Transverse colon (tissue), 4 donors: ENCODE measurements at regions not wholly inside any gene's neighbourhood (a gene's known extent, or its start where the extent isn't known, plus 50 kb on each side); places are given as distances from the start of the nearest gene placed in this dataset.

Source experiments
- DNase-seq: peaks from one replicate; pipeline ENCODE4 v3.0.0-alpha.2; 2019
- H3K27ac ChIP-seq, 4 donors: fragments of 200-600 bp; sonication (generic); 2 replicates each; pipeline ENCODE4 v1.5.1; 2016 to 2018; ENCODE audit warnings: inconsistent platforms in 4 of 4
- H3K27me3 ChIP-seq: fragments of 200-600 bp; sonication (generic); 2 replicates; pipeline ENCODE4 v1.5.1; 2017; ENCODE audit warnings: inconsistent platforms
- H3K36me3 ChIP-seq, 4 donors: fragments of 200-600 bp; sonication (generic); 2 replicates each; pipeline ENCODE4 v1.5.1; 2017 to 2019; ENCODE audit warnings: inconsistent platforms in 4 of 4
- H3K4me1 ChIP-seq, 4 donors: fragments of 200-600 bp; sonication (generic); 2 replicates each; pipeline ENCODE4 v1.5.1; 2017 to 2020; ENCODE audit warnings: inconsistent platforms in 4 of 4
- H3K4me3 ChIP-seq, 4 donors: fragments of 200-600 bp; sonication (generic); 1 replicate in 1 of 4; 2 replicates in 3 of 4; pipeline versions ENCODE4 v1.5.1 to v1.6.1; 2017 to 2019; ENCODE audit warnings: inconsistent platforms in 4 of 4
- H3K9me3 ChIP-seq, 2 donors: fragments of 200-600 bp; sonication (generic); 2 replicates each; pipeline ENCODE4 v1.5.1; 2017 to 2019; ENCODE audit warnings: inconsistent platforms in 2 of 2
- EP300 ChIP-seq: sonication (generic); formaldehyde crosslinking; IDR thresholded peaks from one replicate; pipeline ENCODE4 v1.6.1; 2017; ENCODE audit warnings: antibody characterized with exemption, low read depth
- POLR2A ChIP-seq: fragments of 450-650 bp; IDR thresholded peaks from one replicate; pipeline ENCODE4 v1.6.1; 2016; ENCODE audit warnings: antibody characterized with exemption, mild to moderate bottlenecking, moderate library complexity
- POLR2AphosphoS5 ChIP-seq, 3 donors: sonication (generic); formaldehyde crosslinking; IDR thresholded peaks; one replicate each; pipeline ENCODE4 v1.6.1; 2016; ENCODE audit warnings: antibody characterized with exemption in 3 of 3
- whole genome bisulfite sequencing, 2 donors: methylation state at CpG; one replicate each; pipeline ENCODE4 v1.1.5; 2018; ENCODE audit warnings: low coverage in 1 of 2; 5-methylcytosine and 5-hydroxymethylcytosine counted together
- in situ Hi-C, 4 donors: fragments of 200-750 bp; cut with MboI; loops; one replicate each; pipeline versions ENCODE4 v1.15.0 to v1.15.1; 2017; ENCODE audit warnings: low sequenced_read_pairs in 3 of 4, low pct_ligation_motif_present in 1 of 4, low pct_unique_long_range_greater_than_20kb in 1 of 4
- intact Hi-C: fragments of 100-400 bp; cut with DNase I; formaldehyde crosslinking; loops from one replicate; pipeline ENCODE4 v1.15.1; 2023; ENCODE audit warnings: low total_unique reads
- TF ChIP-seq, protein P1 (sequence below), 5 experiments: fragments of 200-600 bp in 3 of 5; fragments of 450-650 bp in 2 of 5; sonication (generic) in 3 of 5; IDR thresholded peaks; 1 replicate in 2 of 5; 2 replicates in 3 of 5; pipeline ENCODE4 v1.5.1; 2016 to 2017; ENCODE audit warnings: antibody characterized with exemption in 5 of 5, inconsistent platforms in 3 of 5, mild to moderate bottlenecking in 2 of 5, moderate library complexity in 1 of 5

DNA sequence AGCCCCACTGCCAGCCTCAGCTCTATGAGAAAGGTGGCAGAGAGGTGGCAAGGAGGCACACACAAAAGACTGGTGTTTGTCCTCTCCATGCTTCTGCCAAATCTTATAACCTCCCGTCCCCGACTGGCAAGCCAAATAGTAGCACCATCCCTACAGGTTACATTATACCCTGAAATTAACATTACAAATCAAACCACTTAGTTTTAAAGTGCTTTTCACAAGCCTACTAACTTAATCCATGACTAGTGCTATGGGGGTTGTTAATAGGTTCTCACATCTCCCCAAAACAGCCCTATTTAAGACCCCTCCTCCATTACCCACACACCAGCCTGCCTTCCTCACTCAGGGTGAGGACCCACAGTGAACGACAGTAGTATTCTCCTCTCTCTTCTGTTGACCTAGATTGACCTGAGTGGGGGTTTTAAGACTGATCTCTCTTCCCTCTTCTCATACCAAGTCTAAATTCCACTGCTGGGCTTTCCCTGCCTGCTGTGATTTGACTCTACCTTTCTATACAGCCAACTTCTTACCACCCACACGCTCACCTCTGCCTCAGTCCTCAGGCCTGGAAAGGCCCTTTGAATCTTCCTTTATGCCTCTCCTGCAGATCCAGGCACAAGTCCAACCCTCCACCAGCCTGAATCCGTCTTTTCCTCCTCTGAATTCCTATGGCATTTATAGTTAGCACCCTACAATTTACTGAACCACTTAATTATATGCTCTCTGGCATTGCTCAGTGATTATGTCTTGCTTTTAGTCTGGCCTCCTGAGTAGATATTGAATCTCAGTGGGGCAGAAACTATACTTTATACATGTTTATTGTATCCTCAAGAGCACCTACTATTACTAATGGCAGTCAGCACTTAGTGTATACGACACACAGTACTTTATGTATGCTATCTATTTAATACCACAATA is 116.1 kb downstream of the TMEM174 start:
- H3K4me1 ChIP-seq: no peaks in the 10 kb centered on the region
- no peak overlapping the region for H3K27ac ChIP-seq
- intact Hi-C loops (no loop called here), in situ Hi-C loops (no loop called here)
- WGBS, 2 donors: 58 to 69% methylated on average over 6 of the region's 6 CpGs
- H3K9me3 ChIP-seq: no peaks in the 10 kb centered on the region
- no peak for DNase-seq
- TF ChIP-seq EP300: no peak
- TF ChIP-seq, protein P1, sequence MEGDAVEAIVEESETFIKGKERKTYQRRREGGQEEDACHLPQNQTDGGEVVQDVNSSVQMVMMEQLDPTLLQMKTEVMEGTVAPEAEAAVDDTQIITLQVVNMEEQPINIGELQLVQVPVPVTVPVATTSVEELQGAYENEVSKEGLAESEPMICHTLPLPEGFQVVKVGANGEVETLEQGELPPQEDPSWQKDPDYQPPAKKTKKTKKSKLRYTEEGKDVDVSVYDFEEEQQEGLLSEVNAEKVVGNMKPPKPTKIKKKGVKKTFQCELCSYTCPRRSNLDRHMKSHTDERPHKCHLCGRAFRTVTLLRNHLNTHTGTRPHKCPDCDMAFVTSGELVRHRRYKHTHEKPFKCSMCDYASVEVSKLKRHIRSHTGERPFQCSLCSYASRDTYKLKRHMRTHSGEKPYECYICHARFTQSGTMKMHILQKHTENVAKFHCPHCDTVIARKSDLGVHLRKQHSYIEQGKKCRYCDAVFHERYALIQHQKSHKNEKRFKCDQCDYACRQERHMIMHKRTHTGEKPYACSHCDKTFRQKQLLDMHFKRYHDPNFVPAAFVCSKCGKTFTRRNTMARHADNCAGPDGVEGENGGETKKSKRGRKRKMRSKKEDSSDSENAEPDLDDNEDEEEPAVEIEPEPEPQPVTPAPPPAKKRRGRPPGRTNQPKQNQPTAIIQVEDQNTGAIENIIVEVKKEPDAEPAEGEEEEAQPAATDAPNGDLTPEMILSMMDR (IDR thresholded peaks at IDR 0.05): no peak
- H3K4me3 ChIP-seq: no peak overlapping the region
- H3K27me3 ChIP-seq: peaks cover 70% of the 10 kb centered on the region
- H3K36me3 ChIP-seq: no peaks in the 10 kb centered on the region

DNA sequence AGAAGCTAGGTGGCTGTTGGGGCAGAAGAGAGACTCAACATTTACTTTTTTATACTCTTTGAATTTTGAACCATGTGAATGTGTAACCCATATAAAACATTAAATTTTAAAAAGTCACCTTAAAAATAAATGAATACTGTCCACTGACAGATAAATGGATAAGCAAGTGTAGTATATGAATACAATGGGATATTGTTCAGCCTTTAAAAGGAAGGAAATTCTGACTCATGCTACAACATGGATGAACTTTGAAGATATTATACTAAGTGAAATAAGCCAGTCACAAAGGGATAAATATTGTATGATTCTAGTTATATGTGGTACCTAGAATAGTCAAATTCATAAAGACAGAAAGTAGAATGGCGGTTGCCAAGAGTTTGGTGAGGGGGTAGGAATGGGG is 113.9 kb downstream of the TMEM174 start:
- intact Hi-C loops: no loop called here
- Histone ChIP-seq H3K4me3 (no peak overlapping the region), H3K27ac (no peak overlapping the region), H3K36me3 (no peaks in the 10 kb centered on the region), H3K9me3 (no peaks in the 10 kb centered on the region), H3K27me3 (peaks cover 50% of the 10 kb centered on the region), H3K4me1 (no peaks in the 10 kb centered on the region)
- in situ Hi-C loops: no loop called here
- no peak for TF ChIP-seq POLR2A
- TF ChIP-seq POLR2AphosphoS5 (IDR thresholded peaks at IDR 0.05): no peak
- TF ChIP-seq, protein P1 (IDR thresholded peaks at IDR 0.05): no peak
- no peak for TF ChIP-seq EP300
- no peak for DNase-seq
- WGBS, 2 donors: 85 to 100% methylated on average over 1 of the region's 1 CpG

DNA sequence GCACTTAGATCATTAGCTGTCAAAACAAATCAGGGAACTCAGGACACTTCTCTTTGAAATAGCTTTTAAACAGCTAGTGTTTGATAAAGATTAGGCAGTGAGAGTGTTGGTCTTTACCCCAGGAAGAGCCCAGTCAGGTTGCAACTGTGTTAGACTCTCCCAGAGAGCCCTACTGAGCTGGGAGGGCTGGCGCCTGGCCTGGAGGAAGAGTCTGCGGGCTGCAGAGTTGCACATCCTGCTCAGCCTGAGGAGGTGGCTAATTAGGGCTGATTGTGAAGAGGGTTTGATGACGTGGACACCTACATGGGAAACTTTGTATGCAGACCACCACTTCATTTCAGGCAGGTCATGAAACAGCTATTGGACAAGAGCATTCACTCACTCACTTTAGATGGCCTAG is 112.0 kb downstream of the TMEM174 start:
- intact Hi-C loops: no loop called here
- Histone ChIP-seq H3K27me3 (peaks cover 39% of the 10 kb centered on the region), H3K27ac (no peak overlapping the region), H3K36me3 (no peaks in the 10 kb centered on the region), H3K9me3 (no peaks in the 10 kb centered on the region), H3K4me3 (no peak overlapping the region), H3K4me1 (peaks cover 0 to 9% (median 2%) of the 10 kb centered on the region in 4 donors)
- WGBS, 2 donors: 86% methylated on average over 3 of the region's 3 CpGs; no CpG with 5 or more reads in 1 of the 2 donors
- in situ Hi-C loops: no loop called here
- DNase-seq: no peak
- TF ChIP-seq, protein P1 (IDR thresholded peaks at IDR 0.05): no peak
- TF ChIP-seq POLR2A (no peak), EP300 (no peak), POLR2AphosphoS5 (IDR thresholded peaks at IDR 0.05) (no peak)

- TF ChIP-seq POLR2AphosphoS5 (IDR thresholded peaks at IDR 0.05) (no peak), EP300 (no peak)
- TF ChIP-seq, protein P1 (IDR thresholded peaks at IDR 0.05): no peak
- in situ Hi-C loops (no loop called here), intact Hi-C loops (no loop called here)
- H3K4me3 ChIP-seq: no peak overlapping the region
- DNase-seq: no peak
- peaks cover 0 to 9% (median 2%) of the 10 kb centered on the region in 4 donors for H3K4me1 ChIP-seq
- no peaks in the 10 kb centered on the region for H3K9me3 ChIP-seq
- H3K27me3 ChIP-seq: peaks cover 33% of the 10 kb centered on the region
- 68% methylated on average over 6 of the region's 7 CpGs; no CpG with 5 or more reads in 1 of the 2 donors for WGBS, 2 donors
- H3K27ac ChIP-seq: no peak overlapping the region
- H3K36me3 ChIP-seq: no peaks in the 10 kb centered on the region
These were observed 111.3 kb downstream of the TMEM174 start for GRCh38 chr5:73284220-73284795.
